BLaER1 (cell line): ENCODE measurements at regions not wholly inside any gene's neighbourhood (a gene's known extent, or its start where the extent isn't known, plus 50 kb on each side); places are given as distances from the start of the nearest gene placed in this dataset.

ENCODE experiments used
- H3K27ac ChIP-seq: shearing (Covaris generic); formaldehyde crosslinking; 2 replicates; pipeline ENCODE4 v1.8.1; 2022
- H3K27me3 ChIP-seq: shearing (Covaris generic); formaldehyde crosslinking; 2 replicates; pipeline ENCODE4 v1.8.1; 2022
- H3K36me3 ChIP-seq: shearing (Covaris generic); formaldehyde crosslinking; 2 replicates; pipeline ENCODE4 v1.8.1; 2022
- H3K4me1 ChIP-seq: shearing (Covaris generic); formaldehyde crosslinking; 2 replicates; pipeline ENCODE4 v1.8.1; 2022
- H3K4me2 ChIP-seq: shearing (Covaris generic); formaldehyde crosslinking; 2 replicates; pipeline ENCODE4 v1.8.1; 2022
- H3K4me3 ChIP-seq: shearing (Covaris generic); formaldehyde crosslinking; 2 replicates; pipeline ENCODE4 v1.8.1; 2022
- H3K9ac ChIP-seq: shearing (Covaris generic); formaldehyde crosslinking; 2 replicates; pipeline ENCODE4 v1.8.1; 2022
- H3K9me3 ChIP-seq: shearing (Covaris generic); formaldehyde crosslinking; 2 replicates; pipeline ENCODE4 v1.8.1; 2022
- H4K20me1 ChIP-seq: shearing (Covaris generic); formaldehyde crosslinking; 2 replicates; pipeline ENCODE4 v1.8.1; 2022
- Cebpa-rat ChIP-seq: shearing (Covaris generic); IDR thresholded peaks from 2 replicates; pipeline ENCODE4 v1.8.1; 2022

DNA sequence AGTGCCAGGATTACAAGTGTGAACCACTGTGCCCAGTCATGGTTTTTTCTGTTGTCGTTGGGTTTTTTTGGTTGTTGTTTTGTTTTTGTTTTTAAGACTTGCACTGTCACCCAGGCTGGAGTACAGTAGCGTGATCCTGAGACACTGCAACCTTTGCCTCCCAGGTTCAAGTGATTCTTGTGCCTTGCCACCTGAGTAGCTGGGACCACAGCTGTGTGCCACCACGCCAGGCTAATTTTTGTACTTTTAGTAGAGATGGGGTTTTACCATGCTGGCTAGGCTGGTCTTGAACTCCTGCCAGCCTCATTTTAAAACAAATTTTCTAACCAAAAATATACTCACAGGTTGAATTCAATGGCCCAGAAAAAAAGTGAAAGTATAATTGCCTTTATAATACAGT is 174.1 kb downstream of the AHR start:
- H3K4me2 ChIP-seq: no peak overlapping the region
- peaks cover 31% of the 10 kb centered on the region for H3K9me3 ChIP-seq
- no peaks in the 10 kb centered on the region for H3K36me3 ChIP-seq
- no peak overlapping the region for H3K9ac ChIP-seq
- no peaks in the 10 kb centered on the region for H3K27me3 ChIP-seq
- H3K4me1 ChIP-seq: peaks cover 19% of the 10 kb centered on the region
- H3K4me3 ChIP-seq: no peak overlapping the region
- no peak for TF ChIP-seq Cebpa-rat
- no peak overlapping the region for H3K27ac ChIP-seq
- no peaks in the 10 kb centered on the region for H4K20me1 ChIP-seq

DNA sequence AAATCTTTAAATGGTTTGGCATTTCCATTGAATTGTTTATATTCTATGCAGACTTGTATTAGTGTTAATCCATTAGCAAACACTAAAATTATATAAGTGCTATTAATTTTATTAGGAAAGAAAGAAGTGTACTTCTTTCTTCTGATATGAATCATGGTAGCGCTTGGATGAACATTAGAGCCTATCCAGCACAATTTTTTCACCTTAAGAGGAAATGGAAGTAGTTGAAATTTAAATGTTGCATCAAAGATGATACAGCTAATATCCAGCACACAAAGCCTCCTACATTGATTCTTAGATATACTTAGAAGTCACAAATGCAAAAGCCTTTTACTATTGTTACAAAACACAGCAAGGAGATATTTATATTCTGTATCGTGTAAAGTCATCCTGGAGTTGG is 174.5 kb downstream of the AHR start:
- H3K27me3 ChIP-seq: no peaks in the 10 kb centered on the region
- H3K27ac ChIP-seq: no peak overlapping the region
- no peaks in the 10 kb centered on the region for H3K36me3 ChIP-seq
- H3K9ac ChIP-seq: no peak overlapping the region
- no peak for TF ChIP-seq Cebpa-rat
- no peak overlapping the region for H3K4me3 ChIP-seq
- H3K9me3 ChIP-seq: peaks cover 28% of the 10 kb centered on the region
- no peak overlapping the region for H3K4me2 ChIP-seq
- H4K20me1 ChIP-seq: no peaks in the 10 kb centered on the region
- H3K4me1 ChIP-seq: peaks cover 15% of the 10 kb centered on the region; the same call in 1 of the 2 replicates

DNA sequence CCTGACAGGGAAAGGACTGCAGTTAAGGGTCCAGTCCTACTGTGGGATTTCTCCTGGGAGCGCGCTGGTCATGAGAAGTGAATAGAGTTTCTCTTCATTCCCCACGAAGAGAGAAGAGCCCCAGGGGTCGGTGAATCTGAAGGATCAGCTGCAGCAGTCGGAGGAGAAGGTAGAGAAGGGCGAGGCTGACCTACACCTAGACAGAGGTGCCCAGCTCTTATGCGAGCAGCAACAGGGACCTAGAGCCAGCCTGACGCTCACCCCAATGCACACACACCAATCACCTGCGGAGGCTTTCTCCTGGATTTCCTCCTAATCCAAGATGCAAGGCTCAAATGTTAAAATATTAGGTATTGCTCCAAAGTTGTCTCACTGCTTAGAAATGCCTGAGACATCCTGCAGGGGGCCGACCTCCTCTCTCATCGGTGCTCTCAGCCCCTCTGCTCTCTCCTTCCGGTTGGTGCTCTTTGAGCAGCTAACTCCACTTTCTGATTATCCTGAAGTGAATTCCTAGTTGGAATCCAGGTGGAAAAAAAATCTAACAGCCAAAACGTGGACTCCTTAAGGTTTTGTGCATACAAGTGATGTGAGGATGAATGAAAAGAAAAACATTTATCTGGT is 176.4 kb downstream of the AHR start:
- no peaks in the 10 kb centered on the region for H3K27me3 ChIP-seq
- no peak overlapping the region for H3K27ac ChIP-seq
- H3K4me1 ChIP-seq: 0 out of 2 replicates have a peak, but pooled peaks cover 10% of the 10 kb centered on the region
- peaks cover 16% of the 10 kb centered on the region for H3K9me3 ChIP-seq
- TF ChIP-seq Cebpa-rat: no peak
- no peak overlapping the region for H3K4me3 ChIP-seq
- no peaks in the 10 kb centered on the region for H4K20me1 ChIP-seq
- no peak overlapping the region for H3K9ac ChIP-seq
- no peak overlapping the region for H3K4me2 ChIP-seq
- no peaks in the 10 kb centered on the region for H3K36me3 ChIP-seq

DNA sequence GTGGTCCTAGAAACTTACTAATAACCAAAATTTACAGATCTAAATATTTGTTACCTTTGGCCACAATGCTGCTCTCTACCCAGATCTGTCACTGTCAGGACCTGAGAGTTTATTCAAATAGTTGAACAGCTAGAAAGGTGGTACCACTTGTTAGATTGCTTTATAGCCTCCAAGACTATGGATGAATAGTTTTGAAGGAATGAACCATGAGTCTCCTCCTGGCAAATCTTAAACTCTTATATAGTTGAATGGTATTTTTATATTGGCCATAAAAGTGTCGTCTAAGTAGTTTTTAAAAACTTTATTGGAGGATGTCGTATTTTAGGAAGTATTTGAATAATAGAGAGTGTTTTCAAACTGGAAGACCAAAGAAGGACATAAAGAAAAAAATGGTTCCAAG is 178.7 kb downstream of the AHR start:
- H3K36me3 ChIP-seq: no peaks in the 10 kb centered on the region
- no peak overlapping the region for H3K4me3 ChIP-seq
- no peak overlapping the region for H3K27ac ChIP-seq
- H4K20me1 ChIP-seq: no peaks in the 10 kb centered on the region
- no peak overlapping the region for H3K4me2 ChIP-seq
- no peaks in the 10 kb centered on the region for H3K27me3 ChIP-seq
- TF ChIP-seq Cebpa-rat: no peak
- peaks cover 9% of the 10 kb centered on the region; the same call in 1 of the 2 replicates for H3K9me3 ChIP-seq
- H3K9ac ChIP-seq: no peak overlapping the region
- 0 out of 2 replicates have a peak, but pooled peaks cover 10% of the 10 kb centered on the region for H3K4me1 ChIP-seq

DNA sequence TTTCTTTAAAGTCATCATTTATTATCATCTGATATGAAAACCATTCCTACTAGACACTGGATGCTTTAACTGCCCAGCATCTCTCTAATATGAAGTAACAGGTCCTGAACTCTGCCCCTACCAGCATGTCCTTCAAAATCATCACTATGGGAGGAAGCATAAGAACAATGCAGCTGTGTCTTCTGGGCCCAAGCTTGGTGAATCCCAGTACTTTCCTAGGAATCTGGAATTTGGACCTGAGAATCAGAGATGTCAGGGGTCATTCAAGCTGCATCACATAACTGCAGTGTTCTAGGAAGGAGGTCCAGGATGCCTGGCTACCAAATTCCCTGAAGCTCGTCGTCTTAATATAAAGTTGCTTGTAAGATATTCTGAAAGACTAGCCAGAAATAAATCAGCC is 182.7 kb downstream of the AHR start:
- H3K9me3 ChIP-seq: no peaks in the 10 kb centered on the region; the same call in 1 of the 2 replicates
- no peak overlapping the region for H3K4me3 ChIP-seq
- no peaks in the 10 kb centered on the region for H4K20me1 ChIP-seq
- no peak for TF ChIP-seq Cebpa-rat
- no peaks in the 10 kb centered on the region for H3K36me3 ChIP-seq
- H3K4me1 ChIP-seq: no peaks in the 10 kb centered on the region
- H3K27ac ChIP-seq: no peak overlapping the region
- no peak overlapping the region for H3K4me2 ChIP-seq
- no peaks in the 10 kb centered on the region for H3K27me3 ChIP-seq
- no peak overlapping the region for H3K9ac ChIP-seq

- no peak for TF ChIP-seq Cebpa-rat
- Histone ChIP-seq H3K4me2 (no peak overlapping the region), H3K4me3 (no peak overlapping the region), H3K27ac (no peak overlapping the region), H3K9ac (no peak overlapping the region), H3K9me3 (no peaks in the 10 kb centered on the region; the same call in 1 of the 2 replicates), H3K4me1 (no peaks in the 10 kb centered on the region), H3K36me3 (no peaks in the 10 kb centered on the region), H4K20me1 (no peaks in the 10 kb centered on the region), H3K27me3 (no peaks in the 10 kb centered on the region)
Measured at GRCh38 chr7:17485368-17485767, 186.9 kb downstream of the AHR start.

DNA sequence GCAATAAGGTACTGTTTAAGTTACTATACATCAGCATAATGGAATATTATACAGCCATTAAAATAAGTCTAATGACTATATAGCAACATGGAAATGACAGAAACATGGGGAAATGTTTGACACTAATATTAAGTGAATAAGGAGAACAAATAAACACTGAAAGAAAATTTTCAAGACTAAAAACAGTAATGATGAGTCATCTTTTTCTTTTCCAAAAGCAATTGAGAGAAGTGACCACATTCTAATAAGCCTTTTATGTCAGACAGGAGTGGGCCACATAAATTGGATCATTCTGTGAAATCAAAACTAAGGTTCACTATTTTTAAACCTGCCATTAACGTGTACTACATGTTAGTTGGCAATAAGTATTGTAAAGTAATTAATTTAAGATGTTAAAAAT is 187.5 kb downstream of the AHR start:
- Histone ChIP-seq H3K4me1 (no peaks in the 10 kb centered on the region), H4K20me1 (no peaks in the 10 kb centered on the region), H3K27me3 (no peaks in the 10 kb centered on the region), H3K9me3 (no peaks in the 10 kb centered on the region; the same call in 1 of the 2 replicates), H3K4me2 (no peak overlapping the region), H3K4me3 (no peak overlapping the region), H3K27ac (no peak overlapping the region), H3K36me3 (no peaks in the 10 kb centered on the region), H3K9ac (no peak overlapping the region)
- TF ChIP-seq Cebpa-rat: no peak

GRCh38 chr7:17486835-17487234 is 188.4 kb downstream of the AHR start:
- Histone ChIP-seq H4K20me1 (no peaks in the 10 kb centered on the region), H3K4me3 (no peak overlapping the region), H3K9ac (no peak overlapping the region), H3K9me3 (no peaks in the 10 kb centered on the region; the same call in 1 of the 2 replicates), H3K4me2 (no peak overlapping the region), H3K36me3 (no peaks in the 10 kb centered on the region), H3K27me3 (no peaks in the 10 kb centered on the region), H3K27ac (no peak overlapping the region), H3K4me1 (no peaks in the 10 kb centered on the region)
- no peak for TF ChIP-seq Cebpa-rat

GRCh38 chr7:17487343-17487742 is 188.9 kb downstream of the AHR start:
- H3K9me3 ChIP-seq: no peaks in the 10 kb centered on the region; the same call in 1 of the 2 replicates

GRCh38 chr7:17488829-17489228 is 190.4 kb downstream of the AHR start:
- no peak for TF ChIP-seq Cebpa-rat
- no peaks in the 10 kb centered on the region; the same call in 1 of the 2 replicates for H3K9me3 ChIP-seq
- no peak overlapping the region for H3K9ac ChIP-seq
- no peaks in the 10 kb centered on the region for H3K36me3 ChIP-seq
- H3K4me2 ChIP-seq: no peak overlapping the region
- no peaks in the 10 kb centered on the region for H3K4me1 ChIP-seq
- H3K4me3 ChIP-seq: no peak overlapping the region
- no peak overlapping the region for H3K27ac ChIP-seq
- no peaks in the 10 kb centered on the region for H4K20me1 ChIP-seq
- no peaks in the 10 kb centered on the region for H3K27me3 ChIP-seq

More at GRCh38 chr7:17487343-17487742, 188.9 kb downstream of the AHR start:
- no peaks in the 10 kb centered on the region for H3K36me3 ChIP-seq
- no peaks in the 10 kb centered on the region for H3K4me1 ChIP-seq
- H4K20me1 ChIP-seq: no peaks in the 10 kb centered on the region
- no peak overlapping the region for H3K4me3 ChIP-seq
- no peak overlapping the region for H3K9ac ChIP-seq
- no peaks in the 10 kb centered on the region for H3K27me3 ChIP-seq
- no peak for TF ChIP-seq Cebpa-rat
- H3K4me2 ChIP-seq: no peak overlapping the region
- no peak overlapping the region for H3K27ac ChIP-seq

GRCh38 chr7:17489961-17490360 is 191.5 kb downstream of the AHR start:
- no peak overlapping the region for H3K4me3 ChIP-seq
- H3K9me3 ChIP-seq: no peaks in the 10 kb centered on the region
- no peak overlapping the region for H3K9ac ChIP-seq
- H4K20me1 ChIP-seq: no peaks in the 10 kb centered on the region
- TF ChIP-seq Cebpa-rat: no peak
- H3K4me1 ChIP-seq: no peaks in the 10 kb centered on the region
- no peak overlapping the region for H3K4me2 ChIP-seq
- no peak overlapping the region for H3K27ac ChIP-seq
- no peaks in the 10 kb centered on the region for H3K36me3 ChIP-seq
- H3K27me3 ChIP-seq: no peaks in the 10 kb centered on the region
